HG03159 (cell line): ENCODE measurements at regions not wholly inside any gene's neighbourhood (a gene's known extent, or its start where the extent isn't known, plus 50 kb on each side); places are given as distances from the start of the nearest gene placed in this dataset.
"Not testable (repeated sequence)": the region's sequence is repeated elsewhere in the genome, so short reads cannot be mapped to it uniquely, and the experiment has no call there.

Source experiments
- ATAC-seq: cut with Tn5 transposase; IDR thresholded peaks from one replicate; pipeline ENCODE4 v1.9.1; 2021; ENCODE audit warnings: mild to moderate bottlenecking, moderate library complexity; ENCODE audit not compliant: unreplicated experiment

GRCh38 chr15:94968133-94968532 lies 736.8 kb downstream of the MCTP2 start:
- no peak for ATAC-seq

DNA sequence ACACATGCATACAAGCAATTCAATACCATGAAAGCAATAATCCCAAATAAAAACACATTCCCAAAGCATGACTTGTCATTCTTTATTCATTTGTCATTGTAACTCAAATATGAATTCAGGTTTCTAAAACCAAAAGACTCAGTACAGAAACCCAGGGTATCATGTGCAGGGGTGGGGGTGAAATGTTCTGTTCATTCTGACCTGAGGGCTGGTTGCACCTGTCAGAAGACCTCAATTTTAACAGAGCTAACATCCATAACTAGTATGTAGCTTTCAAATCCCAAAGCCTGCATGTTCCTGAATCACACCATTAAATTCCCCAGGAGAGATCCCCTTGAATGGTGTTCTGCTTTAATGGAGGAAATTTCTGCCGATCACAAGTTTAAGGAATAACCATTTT lies 738.7 kb downstream of the MCTP2 start:
- no peak for ATAC-seq

DNA sequence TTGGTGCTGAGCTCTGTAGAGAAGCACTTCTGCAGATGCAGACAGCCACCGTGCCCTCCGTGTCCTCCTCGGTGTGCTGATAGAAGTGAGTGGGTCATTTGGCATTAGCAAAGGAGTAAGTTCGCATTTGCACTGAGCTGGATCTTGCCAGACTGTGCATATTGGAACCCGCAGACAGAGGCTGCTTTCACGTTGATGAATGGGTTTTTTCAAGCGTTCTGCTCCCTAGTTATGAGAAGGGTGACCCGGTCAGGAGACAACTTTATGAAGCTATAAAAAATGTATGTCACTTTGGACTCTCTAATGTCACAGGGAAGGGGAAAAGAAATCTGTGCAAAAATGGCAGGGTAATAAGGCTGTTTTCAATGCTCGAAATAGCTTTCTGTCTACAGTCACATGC lies 739.4 kb downstream of the MCTP2 start:
- ATAC-seq: no peak

DNA sequence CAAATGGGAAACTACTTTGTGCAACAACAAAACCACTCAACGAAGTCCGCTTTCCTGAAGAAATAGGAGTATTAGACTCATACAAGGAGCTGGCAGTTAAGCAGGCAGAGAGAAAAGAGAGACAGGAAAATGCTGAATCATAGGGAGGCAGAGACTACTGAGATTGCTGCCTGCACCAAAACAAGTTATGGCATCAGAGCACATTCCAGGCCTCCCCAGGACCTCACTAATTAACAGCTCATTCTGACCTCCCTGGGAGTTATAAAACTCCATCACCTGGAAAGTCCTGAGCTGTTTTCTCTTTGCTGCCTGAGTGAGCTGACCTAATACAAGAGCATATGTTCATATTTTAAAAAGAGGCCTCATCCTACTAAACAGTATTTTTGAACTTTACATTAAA lies 741.0 kb downstream of the MCTP2 start:
- no peak for ATAC-seq

- no peak for ATAC-seq
These were observed 755.7 kb downstream of the MCTP2 start for GRCh38 chr15:94987085-94987484.

- no peak for ATAC-seq
These were observed 760.4 kb downstream of the MCTP2 start for GRCh38 chr15:94991718-94992117.

DNA sequence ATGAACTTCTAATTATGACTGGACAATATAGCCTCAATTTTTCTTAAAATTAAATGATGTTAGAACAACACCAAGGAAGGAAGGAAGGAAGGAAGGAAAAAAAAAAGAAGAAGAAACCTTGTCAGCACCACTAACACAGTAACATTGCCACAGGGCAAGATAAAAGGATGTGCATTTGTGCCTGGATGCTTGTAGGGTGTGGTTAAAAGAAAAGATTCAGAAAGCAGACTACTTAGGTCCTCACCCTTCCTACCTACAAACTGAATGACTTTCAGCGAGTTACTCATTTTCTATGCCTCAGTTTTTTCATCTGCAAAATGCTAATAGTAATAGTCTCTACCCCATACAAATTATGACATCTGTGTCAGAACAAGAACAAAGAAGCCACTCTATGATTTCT lies 778.3 kb downstream of the MCTP2 start:
- no peak for ATAC-seq

DNA sequence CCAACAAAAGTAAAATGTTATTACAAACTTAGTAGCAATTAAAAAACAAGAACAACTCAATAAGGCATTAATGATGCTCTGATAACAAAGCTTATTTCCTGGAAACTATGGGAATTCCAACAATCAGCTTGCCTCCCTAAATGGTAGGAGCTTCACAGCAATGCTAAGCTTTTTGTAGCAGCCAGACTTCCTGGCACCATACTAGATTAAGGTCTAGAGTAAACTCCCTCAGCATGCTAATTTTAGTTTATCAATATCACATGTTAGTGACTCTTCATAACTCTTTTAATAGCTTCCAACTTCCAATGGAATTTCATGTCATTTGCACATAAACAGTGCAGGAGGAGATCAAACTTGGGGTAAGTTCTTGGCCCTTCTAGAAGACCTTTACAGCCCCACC lies 782.0 kb downstream of the MCTP2 start:
- no peak for ATAC-seq

- no peak for ATAC-seq
These were observed 785.3 kb downstream of the MCTP2 start for GRCh38 chr15:95016511-95017229.

- ATAC-seq: no peak
These were observed 786.4 kb downstream of the MCTP2 start for GRCh38 chr15:95017666-95018328.

DNA sequence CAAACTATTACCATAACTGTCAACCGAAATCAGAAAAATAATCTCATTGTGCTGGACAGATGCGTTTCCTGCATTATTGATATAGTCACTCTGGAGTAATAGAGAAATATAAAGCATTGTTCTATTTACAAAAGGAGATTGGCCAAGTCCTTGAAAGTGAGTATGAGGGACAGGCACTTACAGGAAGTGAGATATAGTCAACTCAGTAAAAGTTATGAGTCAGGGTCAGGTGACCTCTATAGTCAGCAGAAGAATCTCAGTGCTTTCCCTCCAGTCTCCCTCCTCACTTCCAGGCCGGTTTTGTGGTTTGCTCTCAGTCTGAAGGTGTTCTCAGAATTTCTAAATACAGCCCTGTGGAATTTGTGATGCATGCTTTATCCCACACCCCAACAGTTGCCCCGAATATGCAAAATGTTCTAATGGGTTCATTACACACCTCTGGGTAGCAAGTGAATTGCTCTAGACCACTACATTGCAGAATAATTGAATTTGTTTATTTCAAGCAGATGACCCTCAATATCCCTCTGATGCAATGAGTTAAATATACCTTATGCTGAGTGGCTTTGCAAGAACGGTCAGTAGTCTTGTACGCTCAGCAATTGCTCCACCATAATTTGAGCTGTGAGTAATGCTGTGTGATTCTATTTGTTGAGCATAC lies 787.7 kb downstream of the MCTP2 start:
- no peak for ATAC-seq

DNA sequence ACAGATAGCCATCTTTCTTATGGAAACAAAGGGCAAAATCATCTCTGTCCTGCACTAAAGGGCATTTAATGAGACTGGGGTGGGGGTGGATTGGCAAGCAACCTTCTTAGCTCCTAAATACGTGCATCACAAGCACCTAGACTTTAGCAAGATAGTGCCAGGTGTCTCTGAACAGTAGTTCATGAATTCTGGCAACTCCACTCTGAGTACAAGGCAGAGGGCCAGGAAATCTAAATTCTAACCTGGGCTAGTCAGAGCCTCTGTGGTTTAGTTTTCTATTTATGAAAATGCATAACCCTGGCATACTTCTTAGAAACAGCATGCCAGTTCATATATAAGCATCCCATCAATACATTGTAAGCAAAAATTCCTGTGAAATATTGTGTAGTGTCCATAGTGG lies 788.5 kb downstream of the MCTP2 start:
- no peak for ATAC-seq

- no peak for ATAC-seq
These were observed 790.5 kb downstream of the MCTP2 start for GRCh38 chr15:95021816-95022215.

- no peak for ATAC-seq
These were observed 793.0 kb downstream of the MCTP2 start for GRCh38 chr15:95024351-95024750.

GRCh38 chr15:95025924-95026728 lies 794.8 kb downstream of the MCTP2 start:
- no peak for ATAC-seq

DNA sequence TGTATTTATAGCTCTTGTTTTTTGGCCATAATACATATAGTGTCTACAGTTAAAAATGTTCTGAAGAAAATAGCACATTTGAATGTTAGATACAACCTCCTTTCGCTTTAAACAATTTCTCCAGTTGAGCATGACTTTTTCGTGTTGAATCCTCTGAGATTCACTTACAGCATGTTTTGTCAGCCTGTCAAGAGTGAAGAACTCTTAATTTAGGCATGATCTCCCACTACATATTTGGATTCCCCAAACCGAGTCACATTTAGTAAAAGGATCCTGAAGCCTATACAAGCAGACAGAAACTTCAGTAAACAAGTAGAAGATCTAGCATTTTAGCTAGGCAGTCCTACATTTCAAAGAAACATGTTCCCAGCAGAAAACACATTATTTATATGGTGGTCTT lies 796.6 kb downstream of the MCTP2 start:
- no peak for ATAC-seq

DNA sequence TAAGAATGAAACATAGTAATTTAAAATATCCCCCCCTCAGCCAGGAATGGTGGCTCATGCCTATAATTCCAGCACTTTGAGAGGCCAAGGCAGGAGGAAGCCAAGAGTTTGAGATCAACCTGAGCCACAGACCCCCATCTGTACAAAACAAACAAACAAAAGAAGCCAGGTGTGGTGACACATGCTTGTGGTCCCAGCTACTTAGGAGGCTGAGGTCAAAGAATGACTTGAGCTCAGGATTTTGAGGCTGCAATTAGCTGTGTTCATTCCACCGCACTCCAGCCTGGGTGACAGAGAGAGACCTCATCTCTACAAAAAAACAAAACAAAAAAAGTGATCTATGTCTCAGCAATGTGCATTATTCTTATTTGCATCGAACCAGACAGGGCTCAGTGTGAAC lies 800.8 kb downstream of the MCTP2 start:
- ATAC-seq: no peak

GRCh38 chr15:95035106-95035505 lies 803.7 kb downstream of the MCTP2 start:
- ATAC-seq: no peak

DNA sequence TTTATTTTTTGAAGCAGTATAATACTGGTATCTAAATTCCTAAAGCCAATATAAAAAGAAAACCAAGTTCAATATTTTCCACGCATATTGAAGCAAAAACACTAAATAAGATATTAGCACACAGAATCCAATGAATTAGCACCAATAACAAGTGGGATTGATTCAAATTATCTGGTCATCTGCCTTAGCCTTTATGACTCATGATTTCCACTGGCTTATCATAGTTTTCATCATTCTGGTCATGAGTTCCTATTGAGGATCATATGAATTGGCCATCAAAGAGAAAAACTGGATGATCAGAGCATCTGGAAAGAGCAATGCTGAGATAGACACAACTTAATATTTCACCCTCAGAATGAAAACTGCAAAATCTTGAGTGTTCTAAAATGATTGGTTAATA lies 809.9 kb downstream of the MCTP2 start:
- ATAC-seq: no peak

DNA sequence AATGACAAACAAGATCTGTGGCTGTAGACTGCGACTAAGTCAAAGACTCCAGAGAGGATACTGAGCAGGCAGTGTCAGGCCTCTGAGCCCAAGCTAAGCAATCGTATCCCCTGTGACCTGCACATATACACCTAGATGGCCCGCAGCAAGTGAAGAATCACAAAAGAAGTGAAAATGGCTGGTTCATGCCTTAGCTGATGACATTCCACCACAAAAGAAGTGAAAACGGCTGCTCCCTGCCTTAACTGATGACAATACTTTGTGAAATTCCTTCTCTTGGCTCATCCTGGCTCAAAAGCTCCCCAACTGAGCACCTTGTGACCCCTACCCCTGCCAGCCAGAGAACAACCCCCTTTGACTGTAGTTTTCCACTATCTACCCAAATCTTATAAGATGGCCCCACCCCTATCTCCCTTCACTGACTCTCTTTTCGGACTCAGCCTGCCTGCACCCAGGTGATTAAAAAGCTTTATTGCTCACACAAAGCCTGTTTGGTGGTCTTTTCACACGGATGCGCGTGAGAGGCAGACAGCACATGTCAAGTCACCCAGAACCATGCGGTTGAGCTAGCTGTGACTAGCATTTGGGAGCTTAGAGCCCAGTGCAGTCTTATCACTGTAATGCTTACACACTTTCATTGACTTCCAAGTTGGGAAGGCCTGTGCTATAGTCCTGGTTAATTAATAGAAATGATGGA lies 812.0 kb downstream of the MCTP2 start:
- ATAC-seq: not testable (repeated sequence)

DNA sequence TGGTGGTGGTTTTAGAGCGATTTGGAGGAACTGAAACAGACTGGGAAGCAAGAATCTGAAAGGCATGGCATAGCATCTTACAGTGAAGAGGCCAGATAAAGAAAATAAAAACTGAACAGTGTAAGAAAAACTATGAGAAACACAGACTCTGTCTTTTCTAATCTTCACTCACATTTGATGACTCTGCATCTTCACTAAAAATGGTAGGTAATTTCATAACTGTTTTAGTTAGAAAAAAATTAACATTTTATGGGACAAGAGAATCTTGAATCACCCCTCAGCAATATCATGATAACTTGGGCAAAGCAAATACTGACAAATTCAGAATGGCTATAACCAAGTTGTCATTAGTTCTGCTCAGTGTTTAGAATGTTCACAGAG lies 812.6 kb downstream of the MCTP2 start:
- no peak for ATAC-seq
